Activated CD8-positive, alpha-beta memory T cell treated with anti-CD3 and anti-CD28 coated beads for 36 hours (primary cell): ENCODE measurements at regions not wholly inside any gene's neighbourhood (a gene's known extent, or its start where the extent isn't known, plus 50 kb on each side); places are given as distances from the start of the nearest gene placed in this dataset.
"Not testable (repeated sequence)": the region's sequence is repeated elsewhere in the genome, so short reads cannot be mapped to it uniquely, and the experiment has no call there.

Experiments
- CTCF ChIA-PET: fragments of 350-600 bp; sonication (Branson Sonifier 250); formaldehyde crosslinking; loops from one replicate; lab custom pipeline; 2021; ENCODE audit warnings: antibody characterized with exemption; lab: Charles Lee
- POLR2A ChIA-PET: fragments of 350-600 bp; sonication (Branson Sonifier 250); formaldehyde crosslinking; loops from one replicate; lab custom pipeline; 2021; ENCODE audit warnings: antibody characterized with exemption; lab: Charles Lee

- CTCF ChIA-PET, POLR2A ChIA-PET: not testable (repeated sequence)
Observed at GRCh38 chr6:112688487-112689165, 341.5 kb downstream of the RFPL4B start.

GRCh38 chr6:112689183-112689858 lies 342.2 kb downstream of the RFPL4B start:
- POLR2A ChIA-PET, CTCF ChIA-PET: not testable (repeated sequence)

GRCh38 chr6:112690497-112691202 lies 343.5 kb downstream of the RFPL4B start:
- CTCF ChIA-PET, result no interaction called here
- POLR2A ChIA-PET, result no interaction called here

- CTCF ChIA-PET, result no interaction called here
- POLR2A ChIA-PET, result no interaction called here
Observed at GRCh38 chr6:112691289-112691688, 344.2 kb downstream of the RFPL4B start.

- POLR2A ChIA-PET, result no interaction called here
- CTCF ChIA-PET, result no interaction called here
Observed at GRCh38 chr6:112695001-112695400, 347.9 kb downstream of the RFPL4B start.

- ChIA-PET POLR2A (no interaction called here), CTCF (no interaction called here)
Observed at GRCh38 chr6:112697265-112697664, 350.1 kb downstream of the RFPL4B start.

- ChIA-PET CTCF (no interaction called here), POLR2A (no interaction called here)
Observed at GRCh38 chr6:112701201-112701600, 354.1 kb downstream of the RFPL4B start.

- POLR2A ChIA-PET, result no interaction called here
- CTCF ChIA-PET, result no interaction called here
Observed at GRCh38 chr6:112710710-112711109, 363.6 kb downstream of the RFPL4B start.

- ChIA-PET POLR2A (no interaction called here), CTCF (no interaction called here)
Observed at GRCh38 chr6:112713402-112713801, 366.3 kb downstream of the RFPL4B start.

GRCh38 chr6:112717401-112717800 lies 370.3 kb downstream of the RFPL4B start:
- CTCF ChIA-PET, result no interaction called here
- POLR2A ChIA-PET, result no interaction called here

- ChIA-PET CTCF (no interaction called here), POLR2A (no interaction called here)
Observed at GRCh38 chr6:112717856-112718255, 370.7 kb downstream of the RFPL4B start.

GRCh38 chr6:112725541-112726085 lies 378.5 kb downstream of the RFPL4B start:
- ChIA-PET POLR2A (no interaction called here), CTCF (no interaction called here)

GRCh38 chr6:112735129-112735528 lies 388.0 kb downstream of the RFPL4B start:
- POLR2A ChIA-PET, result no interaction called here
- CTCF ChIA-PET, result no interaction called here

- POLR2A ChIA-PET, result no interaction called here
- CTCF ChIA-PET, result no interaction called here
Observed at GRCh38 chr6:112739766-112740165, 392.6 kb downstream of the RFPL4B start.

GRCh38 chr6:112743323-112743722 lies 396.2 kb downstream of the RFPL4B start:
- ChIA-PET CTCF (no interaction called here), POLR2A (no interaction called here)

- CTCF ChIA-PET, result no interaction called here
- POLR2A ChIA-PET, result no interaction called here
Observed at GRCh38 chr6:112744827-112745226, 397.7 kb downstream of the RFPL4B start.

- CTCF ChIA-PET, result no interaction called here
- POLR2A ChIA-PET, result no interaction called here
Observed at GRCh38 chr6:112745765-112746164, 398.6 kb downstream of the RFPL4B start.

- ChIA-PET POLR2A (no interaction called here), CTCF (no interaction called here)
Observed at GRCh38 chr6:112749673-112750072, 402.5 kb downstream of the RFPL4B start.

- ChIA-PET CTCF (no interaction called here), POLR2A (no interaction called here)
Observed at GRCh38 chr6:112752305-112752704, 405.2 kb downstream of the RFPL4B start.

- CTCF ChIA-PET, result no interaction called here
- POLR2A ChIA-PET, result no interaction called here
Observed at GRCh38 chr6:112752791-112753190, 405.7 kb downstream of the RFPL4B start.

- ChIA-PET POLR2A (no interaction called here), CTCF (no interaction called here)
Observed at GRCh38 chr6:112760831-112761230, 413.7 kb downstream of the RFPL4B start.
